Hepatocyte (in vitro differentiated cells): ENCODE measurements at regions not wholly inside any gene's neighbourhood (a gene's known extent, or its start where the extent isn't known, plus 50 kb on each side); places are given as distances from the start of the nearest gene placed in this dataset.
"Not testable (repeated sequence)": the region's sequence is repeated elsewhere in the genome, so short reads cannot be mapped to it uniquely, and the experiment has no call there.

Source experiments
- EZH2 ChIP-seq: fragments of 200-600 bp; sonication (generic); IDR thresholded peaks from 2 replicates; pipeline ENCODE4 v1.6.1; 2016; ENCODE audit warnings: antibody characterized with exemption, mild to moderate bottlenecking, borderline replicate concordance
- EZH2phosphoT487 ChIP-seq: fragments of 200-600 bp; sonication (generic); IDR thresholded peaks from one replicate; pipeline ENCODE4 v1.6.1; 2018; ENCODE audit warnings: antibody characterized with exemption, mild to moderate bottlenecking, low read depth, moderate library complexity; ENCODE audit not compliant: unreplicated experiment, severe bottlenecking
- TF ChIP-seq, protein P1 (sequence below): fragments of 200-600 bp; sonication (generic); IDR thresholded peaks from 2 replicates; pipeline ENCODE4 v1.5.1; 2016; ENCODE audit warnings: antibody characterized with exemption, mild to moderate bottlenecking; ENCODE audit not compliant: poor library complexity

DNA sequence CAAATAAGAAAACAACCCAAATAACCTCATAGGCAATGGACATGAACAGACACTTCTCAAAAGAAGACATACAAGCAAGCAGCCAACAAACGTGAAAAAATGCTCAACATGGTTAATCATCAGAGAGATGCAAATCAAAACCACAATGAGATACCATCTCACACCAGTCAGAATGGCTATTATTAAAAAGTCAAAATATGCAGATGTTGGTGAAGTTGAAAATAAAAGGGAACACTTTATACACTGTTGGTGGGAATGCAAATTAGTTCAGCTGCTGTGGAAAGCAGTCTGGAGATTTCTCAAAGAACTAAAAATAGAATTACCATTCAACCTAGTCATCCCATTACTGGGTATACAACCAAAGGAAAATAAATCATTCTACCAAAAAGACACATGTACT is 606.4 kb downstream of the KCTD12 start:
- TF ChIP-seq, protein P1, sequence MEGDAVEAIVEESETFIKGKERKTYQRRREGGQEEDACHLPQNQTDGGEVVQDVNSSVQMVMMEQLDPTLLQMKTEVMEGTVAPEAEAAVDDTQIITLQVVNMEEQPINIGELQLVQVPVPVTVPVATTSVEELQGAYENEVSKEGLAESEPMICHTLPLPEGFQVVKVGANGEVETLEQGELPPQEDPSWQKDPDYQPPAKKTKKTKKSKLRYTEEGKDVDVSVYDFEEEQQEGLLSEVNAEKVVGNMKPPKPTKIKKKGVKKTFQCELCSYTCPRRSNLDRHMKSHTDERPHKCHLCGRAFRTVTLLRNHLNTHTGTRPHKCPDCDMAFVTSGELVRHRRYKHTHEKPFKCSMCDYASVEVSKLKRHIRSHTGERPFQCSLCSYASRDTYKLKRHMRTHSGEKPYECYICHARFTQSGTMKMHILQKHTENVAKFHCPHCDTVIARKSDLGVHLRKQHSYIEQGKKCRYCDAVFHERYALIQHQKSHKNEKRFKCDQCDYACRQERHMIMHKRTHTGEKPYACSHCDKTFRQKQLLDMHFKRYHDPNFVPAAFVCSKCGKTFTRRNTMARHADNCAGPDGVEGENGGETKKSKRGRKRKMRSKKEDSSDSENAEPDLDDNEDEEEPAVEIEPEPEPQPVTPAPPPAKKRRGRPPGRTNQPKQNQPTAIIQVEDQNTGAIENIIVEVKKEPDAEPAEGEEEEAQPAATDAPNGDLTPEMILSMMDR: not testable (repeated sequence)
- TF ChIP-seq EZH2, EZH2phosphoT487: not testable (repeated sequence)
